ENCODE measurements at regions not wholly inside any gene's neighbourhood (a gene's known extent, or its start where the extent isn't known, plus 50 kb on each side); places are given as distances from the start of the nearest gene placed in this dataset.

GRCh38 chr1:57729181-57729580 is 305.3 kb upstream of the DAB1 start:
- TF ChIP-seq CTCF (IDR thresholded peaks at IDR 0.05), result no peak
- no peak for TF ChIP-seq EZH2phosphoT487 (IDR thresholded peaks at IDR 0.05)

Measured in neural progenitor cell (in vitro differentiated cells).